Liver (tissue), 8 donors: ENCODE measurements at regions not wholly inside any gene's neighbourhood (a gene's known extent, or its start where the extent isn't known, plus 50 kb on each side); places are given as distances from the start of the nearest gene placed in this dataset.

ENCODE experiments used
- DNase-seq: peaks from one replicate; pipeline ENCODE4 v3.0.0-alpha.2; 2017; ENCODE audit warnings: low spot score
- H3K27ac ChIP-seq, 2 donors: one replicate each; pipeline ENCODE4 v1.7.0; 2013; ENCODE audit warnings: inconsistent platforms in 2 of 2, low read length in 2 of 2, control low read depth in 1 of 2, low read depth in 1 of 2, mild to moderate bottlenecking in 1 of 2
- H3K27me3 ChIP-seq, 4 donors: one replicate each; pipeline versions ENCODE4 v1.6.1 to v1.7.0; 2013; ENCODE audit warnings: low read length in 3 of 4, inconsistent platforms in 1 of 4, mild to moderate bottlenecking in 1 of 4, moderate library complexity in 1 of 4; ENCODE audit not compliant: control insufficient read depth in 4 of 4, insufficient read depth in 4 of 4
- H3K36me3 ChIP-seq, 4 donors: one replicate each; pipeline versions ENCODE4 v1.6.1 to v1.7.0; 2013; ENCODE audit warnings: low read length in 3 of 4, mild to moderate bottlenecking in 3 of 4, low read depth in 1 of 4, moderate library complexity in 1 of 4; ENCODE audit not compliant: control insufficient read depth in 4 of 4, insufficient read depth in 3 of 4
- H3K4me1 ChIP-seq, 4 donors: one replicate each; pipeline versions ENCODE4 v1.6.1 to v1.7.0; 2013; ENCODE audit warnings: low read length in 3 of 4, mild to moderate bottlenecking in 3 of 4, moderate library complexity in 1 of 4; ENCODE audit not compliant: control insufficient read depth in 4 of 4, insufficient read depth in 4 of 4
- H3K4me3 ChIP-seq, 3 donors: one replicate each; pipeline versions ENCODE4 v1.6.1 to v1.7.0; 2013; ENCODE audit warnings: low read length in 3 of 3, control low read depth in 1 of 3, low read depth in 1 of 3, mild to moderate bottlenecking in 1 of 3
- H3K9ac ChIP-seq, 2 donors: one replicate each; pipeline ENCODE4 v1.7.0; 2013; ENCODE audit warnings: low read length in 2 of 2, mild to moderate bottlenecking in 2 of 2, moderate library complexity in 2 of 2, control low read depth in 1 of 2, low read depth in 1 of 2
- H3K9me3 ChIP-seq, 4 donors: one replicate each; pipeline versions ENCODE4 v1.6.1 to v1.7.0; 2013; ENCODE audit warnings: low read length in 3 of 4; ENCODE audit not compliant: control insufficient read depth in 4 of 4
- ATF3 ChIP-seq: IDR thresholded peaks from 2 replicates; pipeline ENCODE4 v1.6.1; 2016; ENCODE audit warnings: antibody characterized with exemption
- CTCF ChIP-seq: fragments of 150-350 bp; IDR thresholded peaks from 2 replicates; pipeline ENCODE4 v1.5.1; 2017; ENCODE audit warnings: improper control_type of control experiment, low read depth, low read length; ENCODE audit not compliant: missing input control
- EGR1 ChIP-seq, 2 donors: IDR thresholded peaks; 2 replicates each; pipeline ENCODE4 v1.6.1; 2016 to 2018; ENCODE audit warnings: antibody characterized with exemption in 2 of 2, low read depth in 2 of 2
- GABPA ChIP-seq, 2 donors: IDR thresholded peaks in 1 of 2; conservative IDR thresholded peaks in 1 of 2; 2 replicates each; pipeline ENCODE4 v1.6.1; 2016; ENCODE audit warnings: antibody characterized with exemption in 2 of 2, mild to moderate bottlenecking in 1 of 2, moderate library complexity in 1 of 2
- HNF4A ChIP-seq, 2 donors: conservative IDR thresholded peaks; 2 replicates each; pipeline ENCODE4 v1.6.1; 2016; ENCODE audit warnings: antibody characterized with exemption in 2 of 2, mild to moderate bottlenecking in 2 of 2
- HNF4G ChIP-seq: IDR thresholded peaks from 2 replicates; pipeline ENCODE4 v1.6.1; 2016; ENCODE audit warnings: antibody characterized with exemption
- MAX ChIP-seq: IDR thresholded peaks from 2 replicates; pipeline ENCODE4 v1.6.1; 2016; ENCODE audit warnings: antibody characterized with exemption
- NR2F2 ChIP-seq: IDR thresholded peaks from 2 replicates; pipeline ENCODE4 v1.6.1; 2016; ENCODE audit warnings: antibody characterized with exemption
- RAD21 ChIP-seq, 2 donors: IDR thresholded peaks; 2 replicates each; pipeline ENCODE4 v1.6.1; 2016; ENCODE audit warnings: antibody characterized with exemption in 2 of 2, mild to moderate bottlenecking in 2 of 2
- REST ChIP-seq: IDR thresholded peaks from 2 replicates; pipeline ENCODE4 v1.6.1; 2016; ENCODE audit warnings: antibody characterized with exemption, mild to moderate bottlenecking
- RXRA ChIP-seq, 2 donors: IDR thresholded peaks; 2 replicates each; pipeline ENCODE4 v1.6.1; 2017 to 2018; ENCODE audit warnings: antibody characterized with exemption in 2 of 2, mild to moderate bottlenecking in 1 of 2
- SP1 ChIP-seq: IDR thresholded peaks from 2 replicates; pipeline ENCODE4 v1.6.1; 2018; ENCODE audit warnings: antibody characterized with exemption, mild to moderate bottlenecking
- TAF1 ChIP-seq: conservative IDR thresholded peaks from 2 replicates; pipeline ENCODE4 v1.6.1; 2016; ENCODE audit warnings: antibody characterized with exemption, mild to moderate bottlenecking
- YY1 ChIP-seq: IDR thresholded peaks from 2 replicates; pipeline ENCODE4 v1.6.1; 2016; ENCODE audit warnings: antibody characterized with exemption, mild to moderate bottlenecking
- ZBTB33 ChIP-seq: IDR thresholded peaks from 2 replicates; pipeline ENCODE4 v1.6.1; 2016; ENCODE audit warnings: antibody characterized with exemption
- WGBS: extraction: QIAGEN DNeasy Blood & Tissue Kit; methylation state at CpG from one replicate; pipeline ENCODE4 v1.1.7; 2013; 5-methylcytosine and 5-hydroxymethylcytosine counted together
- donor health status: healthy.
- donor health status: healthy.
- donor health status: healthy.
- donor health status: healthy.
- donor health status: healthy.

- TF ChIP-seq CTCF (no peak), TAF1 (no peak)
Measured at GRCh38 chr12:87320724-87321123, 708.5 kb downstream of the C12orf50 start (continued).

GRCh38 chr12:87317302-87317701 lies 711.9 kb downstream of the C12orf50 start:
- no peaks in the 10 kb centered on the region for H3K9me3 ChIP-seq
- no peak for DNase-seq
- H3K9ac ChIP-seq: no peak overlapping the region
- H3K4me3 ChIP-seq: no peak overlapping the region
- no peaks in the 10 kb centered on the region for H3K27me3 ChIP-seq
- no peaks in the 10 kb centered on the region for H3K36me3 ChIP-seq
- no peaks in the 10 kb centered on the region for H3K4me1 ChIP-seq
- WGBS: 89% methylated on average over 4 of the region's 4 CpGs
- H3K27ac ChIP-seq: no peak overlapping the region
- TF ChIP-seq YY1 (no peak), HNF4G (no peak), NR2F2 (no peak), EGR1 (IDR thresholded peaks at IDR 0.05; ENCODE audit: low read depth in 2 of 2) (no peak), RXRA (IDR thresholded peaks at IDR 0.05) (no peak), MAX (no peak), RAD21 (IDR thresholded peaks at IDR 0.05) (no peak), ZBTB33 (no peak), TAF1 (no peak), REST (no peak), CTCF (no peak), ATF3 (no peak), GABPA (IDR thresholded peaks at IDR 0.05 in 1 of 2, conservative IDR thresholded peaks at IDR 0.05 in 1 of 2) (no peak), SP1 (no peak), HNF4A (conservative IDR thresholded peaks at IDR 0.05) (no peak)
